ENCODE measurements at regions not wholly inside any gene's neighbourhood (a gene's known extent, or its start where the extent isn't known, plus 50 kb on each side); places are given as distances from the start of the nearest gene placed in this dataset.

DNA sequence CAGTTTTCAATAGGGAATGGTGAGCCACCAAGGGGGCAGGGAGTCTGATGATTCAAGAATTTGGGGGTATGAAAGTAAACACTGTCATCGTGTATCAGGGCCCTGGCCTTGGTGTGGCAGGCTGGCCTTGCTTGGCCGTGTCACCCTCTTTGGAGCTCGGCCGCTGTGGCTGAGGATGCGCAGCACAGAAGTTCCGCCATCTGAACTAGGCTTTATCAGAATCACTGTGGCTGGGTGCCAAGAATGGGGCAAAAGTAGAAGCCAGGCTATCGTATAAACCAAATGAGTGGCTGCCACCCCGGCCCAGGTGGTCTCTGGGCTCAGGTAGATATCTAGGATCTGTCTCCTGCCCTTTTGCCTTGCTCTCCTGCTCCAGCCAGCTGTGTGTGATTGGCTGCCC lies 137.4 kb downstream of the PAPOLA start:
- H3K9ac ChIP-seq (ENCODE audit: low read length), result no peak overlapping the region
- H2AFZ ChIP-seq (ENCODE audit: insufficient read depth, low read depth, low read length, poor library complexity, severe bottlenecking), result no peak overlapping the region
- H4K20me1 ChIP-seq (ENCODE audit: control insufficient read depth, insufficient read depth, low read length, poor library complexity, severe bottlenecking), result no peaks in the 10 kb centered on the region
- no peak for ATAC-seq (ENCODE audit: low read depth)
- no peak for TF ChIP-seq EZH2 (IDR thresholded peaks at IDR 0.05; ENCODE audit: borderline replicate concordance, insufficient read depth, low read depth, low read length, poor library complexity, severe bottlenecking)
- TF ChIP-seq, protein P1, sequence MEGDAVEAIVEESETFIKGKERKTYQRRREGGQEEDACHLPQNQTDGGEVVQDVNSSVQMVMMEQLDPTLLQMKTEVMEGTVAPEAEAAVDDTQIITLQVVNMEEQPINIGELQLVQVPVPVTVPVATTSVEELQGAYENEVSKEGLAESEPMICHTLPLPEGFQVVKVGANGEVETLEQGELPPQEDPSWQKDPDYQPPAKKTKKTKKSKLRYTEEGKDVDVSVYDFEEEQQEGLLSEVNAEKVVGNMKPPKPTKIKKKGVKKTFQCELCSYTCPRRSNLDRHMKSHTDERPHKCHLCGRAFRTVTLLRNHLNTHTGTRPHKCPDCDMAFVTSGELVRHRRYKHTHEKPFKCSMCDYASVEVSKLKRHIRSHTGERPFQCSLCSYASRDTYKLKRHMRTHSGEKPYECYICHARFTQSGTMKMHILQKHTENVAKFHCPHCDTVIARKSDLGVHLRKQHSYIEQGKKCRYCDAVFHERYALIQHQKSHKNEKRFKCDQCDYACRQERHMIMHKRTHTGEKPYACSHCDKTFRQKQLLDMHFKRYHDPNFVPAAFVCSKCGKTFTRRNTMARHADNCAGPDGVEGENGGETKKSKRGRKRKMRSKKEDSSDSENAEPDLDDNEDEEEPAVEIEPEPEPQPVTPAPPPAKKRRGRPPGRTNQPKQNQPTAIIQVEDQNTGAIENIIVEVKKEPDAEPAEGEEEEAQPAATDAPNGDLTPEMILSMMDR (IDR thresholded peaks at IDR 0.05), result no peak
- H3K4me1 ChIP-seq (ENCODE audit: control insufficient read depth in 2 of 2, insufficient read depth in 2 of 2, low read length in 2 of 2), result no peaks in the 10 kb centered on the region
- intact Hi-C loops (cut with micrococcal nuclease), result no loop called here
- H3K27me3 Mint-ChIP-seq, result no peaks in the 10 kb centered on the region
- H3K4me1 Mint-ChIP-seq, result no peaks in the 10 kb centered on the region
- no peak overlapping the region for H3K27ac ChIP-seq (ENCODE audit: low read length in 2 of 2)
- H3K36me3 ChIP-seq (replicated peaks in 1 of 2; ENCODE audit: control extremely low read depth in 1 of 2, control insufficient read depth in 1 of 2, extremely low read depth in 1 of 2, insufficient read depth in 2 of 2, low read length in 1 of 2), result no peaks in the 10 kb centered on the region
- ChIA-PET CTCF (no interaction called here), POLR2A (no interaction called here)
- H3K27ac Mint-ChIP-seq, result no peak overlapping the region
- H3K9me3 Mint-ChIP-seq (ENCODE audit: insufficient read depth), result no peaks in the 10 kb centered on the region
- H3K9me3 ChIP-seq (ENCODE audit: control extremely low read depth in 1 of 3, control insufficient read depth in 2 of 3, insufficient read depth in 1 of 3, low read length in 2 of 3), result peaks cover 0 to under 1% (median 0%) of the 10 kb centered on the region in 3 donors
- 89% methylated on average over 8 of the region's 8 CpGs for WGBS (ENCODE audit: insufficient coverage)
- H3K27me3 ChIP-seq (replicated peaks in 1 of 4; ENCODE audit: control extremely low read depth in 1 of 4, control insufficient read depth in 3 of 4, insufficient read depth in 4 of 4, low read length in 3 of 4), result no peaks in the 10 kb centered on the region
- no peak overlapping the region for H3K4me3 Mint-ChIP-seq
- no peak overlapping the region for H3K4me2 ChIP-seq (replicated peaks; ENCODE audit: low read depth, low read length, poor library complexity, severe bottlenecking)
- no peak overlapping the region for H3K4me3 ChIP-seq (ENCODE audit: control extremely low read depth in 1 of 5, extremely low read depth in 1 of 5, insufficient read depth in 1 of 5, low read depth in 2 of 5, low read length in 4 of 5)
- DNase-seq, result no peak
- no peaks in the 10 kb centered on the region for H3K79me2 ChIP-seq (ENCODE audit: control insufficient read depth, insufficient read depth, low read length)

GRCh38 chr14:96648506-96649326 lies 146.5 kb downstream of the PAPOLA start:
- no peaks in the 10 kb centered on the region for H3K36me3 ChIP-seq (replicated peaks in 1 of 2; ENCODE audit: control extremely low read depth in 1 of 2, control insufficient read depth in 1 of 2, extremely low read depth in 1 of 2, insufficient read depth in 2 of 2, low read length in 1 of 2)
- peaks cover 6 to 18% (median 9%) of the 10 kb centered on the region in 3 donors for H3K9me3 ChIP-seq (ENCODE audit: control extremely low read depth in 1 of 3, control insufficient read depth in 2 of 3, insufficient read depth in 1 of 3, low read length in 2 of 3)
- TF ChIP-seq, protein P1 (IDR thresholded peaks at IDR 0.05), result no peak
- DNase-seq, result no peak
- no peak overlapping the region for H3K27ac Mint-ChIP-seq
- no peaks in the 10 kb centered on the region for H3K4me1 Mint-ChIP-seq
- H3K4me1 ChIP-seq (ENCODE audit: control insufficient read depth in 2 of 2, insufficient read depth in 2 of 2, low read length in 2 of 2), result no peaks in the 10 kb centered on the region
- H3K9me3 Mint-ChIP-seq (ENCODE audit: insufficient read depth), result peaks cover 7% of the 10 kb centered on the region
- no peak overlapping the region for H3K9ac ChIP-seq (ENCODE audit: low read length)
- H4K20me1 ChIP-seq (ENCODE audit: control insufficient read depth, insufficient read depth, low read length, poor library complexity, severe bottlenecking), result no peaks in the 10 kb centered on the region
- no peak overlapping the region for H2AFZ ChIP-seq (ENCODE audit: insufficient read depth, low read depth, low read length, poor library complexity, severe bottlenecking)
- no peaks in the 10 kb centered on the region for H3K79me2 ChIP-seq (ENCODE audit: control insufficient read depth, insufficient read depth, low read length)
- intact Hi-C loops (cut with micrococcal nuclease), result no loop called here
- no peak overlapping the region for H3K4me3 ChIP-seq (ENCODE audit: control extremely low read depth in 1 of 5, extremely low read depth in 1 of 5, insufficient read depth in 1 of 5, low read depth in 2 of 5, low read length in 4 of 5)
- H3K27me3 ChIP-seq (replicated peaks in 1 of 4; ENCODE audit: control extremely low read depth in 1 of 4, control insufficient read depth in 3 of 4, insufficient read depth in 4 of 4, low read length in 3 of 4), result peaks cover 0 to 4% (median 0%) of the 10 kb centered on the region in 4 experiments
- 81% methylated on average over 4 of the region's 5 CpGs for WGBS (ENCODE audit: insufficient coverage)
- H3K4me2 ChIP-seq (replicated peaks; ENCODE audit: low read depth, low read length, poor library complexity, severe bottlenecking), result no peak overlapping the region
- POLR2A ChIA-PET, result no interaction called here
- H3K4me3 Mint-ChIP-seq, result no peak overlapping the region
- H3K27ac ChIP-seq (ENCODE audit: low read length in 2 of 2), result no peak overlapping the region
- ATAC-seq (ENCODE audit: low read depth), result no peak
- peaks cover 18% of the 10 kb centered on the region for H3K27me3 Mint-ChIP-seq
- CTCF ChIA-PET, result no interaction called here

All from B cell (primary cell).